SK-MEL-5 (cell line): ENCODE measurements at regions not wholly inside any gene's neighbourhood (a gene's known extent, or its start where the extent isn't known, plus 50 kb on each side); places are given as distances from the start of the nearest gene placed in this dataset.

Experiments used
- DNase-seq: peaks from one replicate; pipeline ENCODE4 v3.0.0-alpha.2; 2016; ENCODE audit warnings: low read depth, low spot score
- in situ Hi-C: cut with HindIII; loops from 2 replicates; pipeline ENCODE4 v1.10.0; 2016; ENCODE audit warnings: low sequenced_read_pairs, high pct_unique_total_duplicates, low pct_unique_long_range_greater_than_20kb

DNA sequence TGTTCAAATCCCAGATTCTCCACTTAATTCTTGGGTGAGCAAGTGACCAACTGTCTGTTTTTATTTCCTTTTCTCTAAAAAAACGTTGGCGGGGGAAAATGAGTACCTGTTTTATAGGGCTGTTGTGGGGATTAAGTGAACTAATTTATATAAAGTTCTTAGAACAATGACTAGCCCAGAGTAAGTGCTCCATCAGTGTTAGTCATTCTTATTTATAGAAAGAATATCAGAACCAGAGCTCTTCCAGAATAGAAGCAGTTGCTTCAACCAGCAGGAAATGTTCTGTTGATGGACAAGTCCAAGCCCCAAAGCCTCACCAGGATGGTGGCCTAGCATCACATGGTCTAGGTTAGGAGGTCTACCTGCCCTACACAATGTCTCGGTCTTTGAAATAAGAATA is 379.2 kb downstream of the ACTL7B start:
- DNase-seq: no peak
- in situ Hi-C loops: no loop called here

DNA sequence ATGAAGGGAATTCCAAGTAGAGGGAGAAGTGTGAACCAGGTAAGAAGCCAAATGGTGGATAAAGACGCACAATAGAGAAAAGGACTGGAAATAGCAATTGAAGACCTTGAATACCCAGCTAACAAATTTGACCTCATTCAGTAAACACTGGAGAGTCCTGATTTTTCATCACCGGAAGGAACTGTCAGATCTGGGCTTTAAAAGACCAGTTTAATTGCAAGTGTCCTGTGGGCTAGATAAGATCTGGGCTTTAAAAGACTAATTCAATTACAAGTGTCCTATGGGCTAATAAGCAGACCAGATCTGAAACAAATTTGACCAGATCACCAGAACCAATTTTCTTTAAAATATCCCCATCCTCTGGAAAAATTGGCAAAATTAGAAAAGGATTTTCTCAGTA is 380.0 kb downstream of the ACTL7B start:
- in situ Hi-C loops: no loop called here
- no peak for DNase-seq

DNA sequence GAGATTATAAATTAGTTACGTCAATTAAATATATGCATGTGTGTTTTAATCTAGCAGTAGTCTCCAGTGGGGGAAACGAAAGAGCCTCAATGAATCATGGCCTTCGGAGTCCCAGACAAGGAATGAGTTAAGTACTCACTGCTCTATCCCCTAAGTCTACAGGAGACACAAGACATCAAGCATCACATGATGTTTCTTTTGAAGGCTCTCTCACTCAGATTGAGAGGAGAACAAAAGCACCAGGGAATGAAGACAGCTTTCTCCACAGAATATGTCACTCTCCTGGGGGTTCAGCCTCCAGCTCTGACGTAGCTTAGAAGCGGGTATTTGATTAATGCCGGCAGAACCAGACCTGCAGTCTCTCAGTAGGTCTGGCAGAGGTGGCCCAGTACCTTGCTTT is 381.4 kb downstream of the ACTL7B start:
- in situ Hi-C loops: no loop called here
- DNase-seq: peak; percentile 24

DNA sequence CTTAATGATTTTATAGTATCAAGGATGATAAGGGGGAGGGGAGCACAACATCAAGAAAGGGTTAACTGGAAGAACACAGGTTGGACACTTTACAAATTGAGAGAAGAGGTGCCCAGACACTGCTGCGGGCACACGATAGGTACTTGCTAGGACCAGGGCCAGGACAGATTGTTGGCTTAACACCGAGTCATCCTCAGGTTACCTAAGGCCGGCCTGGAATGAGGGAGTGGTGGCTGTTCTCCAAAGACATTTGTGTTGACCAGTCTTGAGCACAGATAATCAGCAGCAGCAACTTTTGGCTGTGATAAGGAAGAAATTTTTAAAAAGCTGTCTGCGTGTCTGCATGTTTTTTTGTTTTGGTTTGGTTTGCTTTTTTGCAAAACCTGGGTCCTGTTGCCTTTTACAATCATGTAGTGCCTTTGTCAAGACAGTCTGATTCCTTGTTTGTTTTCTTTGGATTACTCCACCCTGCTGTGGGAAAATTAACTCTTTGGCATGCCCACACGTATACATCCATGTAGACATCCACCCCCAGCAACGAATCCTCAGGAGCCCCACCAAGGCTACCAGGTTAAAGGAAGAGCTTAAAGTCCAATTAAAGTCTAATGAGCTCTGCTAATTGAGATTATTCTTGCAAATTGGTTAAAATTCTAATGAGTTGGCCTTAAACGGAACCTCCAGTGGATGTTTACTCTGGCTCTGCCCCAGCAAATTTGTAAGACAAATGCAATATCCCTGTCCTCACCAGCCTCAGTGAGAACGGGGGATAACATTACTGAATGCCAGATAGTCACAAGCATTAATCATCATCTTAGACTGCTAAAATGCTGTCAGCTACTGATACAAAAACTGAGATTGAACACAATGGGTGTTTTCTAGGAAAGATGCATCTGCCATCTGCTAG is 382.3 kb downstream of the ACTL7B start:
- in situ Hi-C loops: no loop called here
- DNase-seq: no peak

DNA sequence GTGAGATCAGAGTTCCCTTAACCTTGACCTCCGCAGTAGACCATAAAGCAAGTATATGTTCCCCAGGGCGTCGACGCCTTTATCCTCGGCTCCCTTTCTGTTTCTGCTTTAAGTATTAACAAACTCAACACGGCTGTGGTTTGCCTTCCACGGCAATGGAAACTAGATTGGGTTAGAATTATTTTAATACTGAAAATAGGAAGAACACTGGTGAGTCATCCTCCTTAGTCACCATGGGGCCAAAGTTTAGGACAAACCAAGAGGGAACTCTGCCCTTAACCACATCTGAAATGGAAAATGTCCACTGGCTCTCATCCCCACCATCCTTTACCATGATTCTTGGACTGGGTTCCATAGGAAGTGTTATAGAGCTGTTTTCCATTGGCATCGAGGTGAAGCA is 386.1 kb downstream of the ACTL7B start:
- DNase-seq: no peak
- in situ Hi-C loops: no loop called here

DNA sequence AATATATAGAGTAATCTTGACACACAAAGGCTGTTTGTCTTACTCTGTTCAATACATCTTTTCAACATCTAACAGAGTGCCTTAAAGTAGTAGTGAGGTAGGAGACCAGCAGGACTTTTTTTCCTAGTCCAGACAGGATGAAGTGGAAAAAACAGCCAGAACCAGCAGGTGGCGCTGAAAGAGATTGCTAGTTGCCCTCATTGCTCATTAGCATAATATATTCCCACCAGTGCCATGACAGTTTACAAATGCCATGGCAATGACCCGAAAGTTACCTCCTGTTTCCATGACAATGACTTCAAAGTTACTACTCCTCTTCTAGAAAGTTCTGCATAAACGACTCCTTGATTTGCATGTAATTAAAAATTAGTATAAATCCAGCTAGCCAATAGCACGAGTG is 387.4 kb downstream of the ACTL7B start:
- peak; percentile 88 for DNase-seq
- in situ Hi-C loops: no loop called here

DNA sequence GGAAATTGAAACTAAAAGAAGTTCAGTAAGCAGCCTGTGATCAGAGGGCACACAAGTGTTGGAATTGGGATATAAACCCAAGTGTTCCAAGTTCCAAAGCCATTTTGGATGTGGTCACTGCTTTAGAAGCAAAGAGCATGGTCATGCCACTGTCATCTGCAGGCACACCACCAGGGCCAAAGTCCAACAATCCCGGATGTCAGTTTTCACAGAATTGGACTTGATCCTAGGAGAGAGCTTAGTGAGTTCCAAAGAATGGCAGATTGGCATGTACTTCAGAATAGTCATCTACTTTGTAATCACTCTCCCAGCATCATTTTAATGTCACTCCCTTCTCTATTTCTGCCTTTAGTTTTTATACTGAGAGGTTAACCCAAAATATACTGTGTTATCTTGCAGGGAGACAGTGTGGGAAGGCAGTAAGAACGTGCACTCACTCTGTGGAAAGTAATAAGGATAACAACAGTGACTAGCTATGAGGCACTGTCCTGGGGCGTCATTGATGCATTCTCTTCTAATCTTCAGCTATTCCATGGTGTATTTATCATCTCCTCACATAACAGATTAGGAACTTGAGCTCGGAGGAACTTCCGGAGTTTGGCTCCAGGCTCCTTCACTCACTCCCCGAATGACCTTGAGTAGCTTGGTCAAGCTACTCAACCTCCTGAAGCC is 388.0 kb downstream of the ACTL7B start:
- in situ Hi-C loops: no loop called here
- DNase-seq: no peak

DNA sequence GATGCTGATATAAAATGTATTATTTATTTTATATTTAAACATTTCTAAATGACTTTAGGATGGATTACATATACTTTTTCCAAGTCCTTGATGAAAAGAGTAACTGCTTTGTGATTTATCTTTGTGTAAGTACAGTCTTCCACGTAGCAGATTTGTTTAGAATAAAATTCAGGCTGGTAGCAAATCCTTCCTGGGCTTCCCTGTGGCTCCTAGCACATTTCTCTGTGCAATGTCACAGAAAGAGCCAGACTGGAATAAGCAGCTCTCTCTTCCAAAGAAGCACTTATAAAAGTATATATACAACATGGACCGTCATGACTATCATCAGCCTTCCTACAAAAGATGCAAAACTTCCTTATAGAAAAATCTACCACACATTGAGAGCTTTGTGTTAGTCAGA is 388.6 kb downstream of the ACTL7B start:
- DNase-seq: no peak
- in situ Hi-C loops: no loop called here

DNA sequence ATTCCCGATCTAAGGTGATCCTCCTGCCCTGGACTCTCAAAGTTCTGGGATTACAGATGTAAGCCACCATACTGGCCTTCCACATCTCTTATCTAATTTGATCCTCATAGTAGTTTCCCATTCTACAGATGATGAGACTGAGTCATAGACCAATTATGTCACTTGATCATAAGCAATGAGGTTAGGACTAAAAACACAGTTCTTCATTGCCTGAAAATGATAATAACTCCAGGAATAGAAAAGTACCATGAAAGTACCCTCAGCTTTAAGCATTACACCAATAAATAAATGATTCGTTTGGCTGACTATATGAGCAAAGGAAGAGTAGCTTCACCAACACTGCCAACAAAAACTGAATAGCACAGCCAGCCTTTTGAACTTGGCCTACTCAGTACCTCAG is 389.5 kb downstream of the ACTL7B start:
- in situ Hi-C loops: no loop called here
- no peak for DNase-seq

DNA sequence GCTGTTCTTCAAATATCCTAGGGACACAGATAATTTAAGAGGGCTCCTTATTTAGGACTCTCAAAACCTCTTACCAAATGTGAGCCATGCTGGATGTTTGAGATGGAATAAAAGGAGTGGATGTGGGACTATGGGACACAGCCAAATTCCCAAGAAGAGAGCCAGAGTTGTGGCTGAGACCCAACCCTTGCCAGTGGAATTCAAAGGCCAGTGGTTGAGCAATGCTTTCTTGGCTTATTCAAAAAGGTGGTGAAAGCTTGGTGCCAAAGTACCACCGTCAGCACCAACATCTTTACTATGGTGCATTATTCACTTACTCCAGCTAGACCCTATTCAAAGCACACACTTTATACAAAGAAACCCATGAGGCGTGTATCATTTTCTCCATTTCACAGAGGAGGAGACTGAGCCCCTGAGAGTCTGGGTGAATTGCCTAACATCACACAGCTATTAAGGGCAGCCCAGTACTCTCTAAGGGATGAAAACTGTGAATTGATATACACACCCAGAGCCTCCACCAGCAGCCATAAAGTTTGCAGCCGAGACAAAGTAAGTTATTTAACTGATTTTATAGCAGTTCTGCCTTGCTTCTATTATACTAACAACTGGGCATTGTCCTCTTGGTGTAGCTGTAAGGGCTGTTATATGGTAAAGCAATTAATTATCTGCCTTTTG is 391.7 kb downstream of the ACTL7B start:
- in situ Hi-C loops: no loop called here
- DNase-seq: peak; percentile 19

DNA sequence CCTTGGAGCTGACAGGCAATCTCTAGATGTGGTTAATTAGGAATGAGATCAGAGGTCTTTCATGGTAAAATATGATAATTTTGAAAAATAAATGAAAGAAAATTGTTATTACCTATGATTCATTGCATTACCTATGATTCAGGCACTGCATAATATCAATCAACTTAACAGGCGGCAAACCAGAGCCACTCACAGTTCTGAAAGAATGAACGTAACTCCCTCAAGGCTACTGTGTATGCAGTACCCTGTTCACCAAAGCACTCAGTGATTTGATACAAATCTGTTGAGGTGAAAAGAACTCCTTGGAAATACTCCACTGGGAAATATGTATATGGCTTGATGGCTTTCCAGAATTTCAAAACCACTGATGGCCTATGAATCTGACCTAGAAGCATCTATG is 398.9 kb downstream of the ACTL7B start:
- DNase-seq: no peak
- in situ Hi-C loops: no loop called here

DNA sequence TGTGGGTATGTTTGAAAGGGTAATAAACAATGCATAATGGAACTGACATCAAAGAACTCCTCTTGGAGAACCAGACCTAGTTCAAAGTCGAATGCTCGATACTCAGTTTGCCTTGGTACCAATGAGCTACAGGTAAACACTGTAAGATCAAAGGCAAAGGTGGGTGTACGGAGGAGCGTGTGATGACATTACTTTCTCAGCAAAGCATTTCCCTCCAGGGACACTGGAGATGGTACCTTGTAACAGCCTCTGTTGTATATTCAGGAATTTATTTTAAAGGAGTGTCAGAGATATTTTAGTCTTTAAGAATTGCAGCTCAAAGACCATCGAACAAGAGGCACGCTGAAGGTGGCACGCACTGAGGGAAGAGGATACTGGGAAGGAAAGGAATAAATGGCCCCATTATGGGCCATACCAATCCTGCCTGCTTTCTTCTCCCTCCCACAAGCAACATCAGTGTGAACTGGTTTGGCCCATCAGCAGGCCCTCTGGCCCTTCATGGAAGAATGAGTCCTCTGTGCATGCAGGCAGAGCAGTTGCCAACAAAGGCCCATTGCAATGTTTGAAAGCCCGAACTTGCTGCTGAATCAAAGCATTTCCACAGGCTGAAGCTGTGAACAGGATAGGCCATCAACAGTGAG is 410.2 kb downstream of the ACTL7B start:
- peak; percentile 99 for DNase-seq
- in situ Hi-C loops: no loop called here

DNA sequence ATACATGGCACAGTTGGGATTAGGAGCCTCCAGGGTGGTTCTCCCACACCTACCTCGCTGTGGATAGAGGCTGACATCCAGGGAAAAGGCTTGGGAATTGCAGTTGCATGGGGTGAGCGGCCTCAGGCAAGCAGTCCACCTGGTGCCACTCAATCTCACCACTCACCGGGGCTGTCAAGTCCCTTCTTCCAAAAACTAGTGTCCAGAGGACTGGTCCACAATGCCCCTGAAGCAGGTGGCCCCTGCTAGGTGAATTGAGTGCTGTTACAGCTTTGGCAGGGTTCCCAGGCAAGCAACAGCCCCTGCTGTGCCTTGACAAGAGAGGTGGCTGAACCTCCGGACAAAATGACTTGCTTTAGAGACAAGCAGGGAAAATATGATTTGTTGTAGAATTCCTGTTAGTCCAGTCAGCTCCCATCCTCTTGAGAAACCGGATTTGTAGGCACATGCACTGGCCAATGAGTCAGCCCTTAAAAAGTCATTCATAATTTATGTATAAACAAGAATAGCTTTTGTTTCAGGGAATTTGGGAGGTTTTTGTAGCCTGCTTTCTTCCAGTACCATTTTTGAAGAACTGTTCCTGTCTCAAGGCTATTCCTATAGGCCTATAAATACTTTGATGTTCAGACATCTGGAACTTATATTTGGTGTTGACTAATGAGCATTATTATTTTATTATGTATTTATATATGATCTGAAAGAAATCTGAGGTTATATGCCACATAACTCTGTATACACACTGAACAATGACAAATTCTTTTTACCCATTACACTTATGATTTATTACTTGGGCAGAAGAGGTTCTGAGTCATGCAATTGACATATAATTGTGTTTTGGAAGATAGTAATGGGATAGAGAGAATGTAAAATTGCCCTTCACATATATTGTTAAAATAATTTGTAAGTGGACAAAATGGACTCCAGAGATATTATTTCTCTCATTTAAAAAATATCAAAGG is 411.1 kb downstream of the ACTL7B start:
- peak; percentile 76 for DNase-seq
- in situ Hi-C loops: no loop called here

DNA sequence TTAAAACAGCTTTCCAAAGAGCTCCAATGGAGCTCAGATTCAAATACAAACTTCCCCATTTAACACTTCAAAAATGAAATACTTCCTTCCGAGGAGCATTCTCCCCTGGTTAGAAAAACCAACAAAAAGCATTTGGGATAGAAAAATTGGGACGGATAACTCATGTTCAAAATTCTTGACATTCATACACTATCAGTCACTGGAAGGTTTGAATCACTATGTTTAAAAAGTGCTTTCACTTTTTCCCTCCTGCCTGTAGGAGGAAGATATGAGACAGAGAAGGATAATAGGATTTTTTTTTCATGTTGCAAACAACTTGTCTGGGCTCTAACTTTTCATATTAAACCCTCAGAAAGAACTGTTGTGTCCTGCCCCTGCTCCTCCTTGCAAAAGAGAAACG is 412.0 kb downstream of the ACTL7B start:
- in situ Hi-C loops: no loop called here
- DNase-seq: no peak

DNA sequence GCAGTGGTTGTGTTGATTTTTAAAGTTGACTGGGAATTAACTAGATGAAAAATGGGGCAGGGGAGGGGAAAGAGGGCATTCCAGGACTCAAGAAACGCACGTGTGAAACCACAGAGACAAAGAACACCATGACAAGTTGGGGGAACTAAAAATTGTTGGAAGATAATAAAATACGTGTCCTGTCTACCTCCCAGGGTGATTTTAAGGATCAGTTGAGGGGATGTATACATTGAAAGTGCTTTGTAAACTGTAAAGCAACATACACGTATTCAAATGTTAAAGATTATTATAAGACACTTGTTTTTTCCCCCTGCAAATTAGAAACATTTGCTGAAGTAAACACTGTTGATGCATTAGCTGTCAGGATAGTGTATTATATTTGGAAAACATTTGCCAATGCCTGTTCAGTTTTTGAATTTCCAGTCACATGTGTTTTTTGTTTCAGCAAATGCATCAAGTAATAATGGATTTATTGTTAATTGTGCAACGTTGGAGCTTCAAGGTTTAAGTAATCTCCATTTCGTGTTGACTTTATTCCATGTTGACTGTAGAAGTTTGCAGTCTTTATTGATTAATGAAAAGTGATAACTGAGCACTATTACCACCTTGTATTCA is 412.7 kb downstream of the ACTL7B start:
- DNase-seq: peak; percentile 17
- in situ Hi-C loops: no loop called here

DNA sequence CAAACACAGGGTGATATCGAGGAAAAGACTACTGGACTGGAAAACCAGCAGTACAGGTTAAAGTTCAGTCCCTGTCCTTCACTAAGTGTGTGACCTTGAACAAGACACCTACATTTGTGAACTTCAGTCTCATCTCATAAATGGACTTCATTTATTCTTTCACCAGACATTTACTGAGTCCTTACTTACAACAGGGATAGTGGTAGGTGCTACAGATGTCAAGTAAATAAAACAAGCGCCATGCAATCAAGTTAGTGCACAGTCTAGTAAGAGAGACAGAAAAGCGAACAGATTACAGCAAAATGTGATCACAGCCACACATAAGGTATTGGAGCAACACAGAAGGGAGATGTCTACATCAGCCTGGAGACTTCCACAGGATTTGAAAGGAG is 413.2 kb downstream of the ACTL7B start:
- no peak for DNase-seq
- in situ Hi-C loops: no loop called here

DNA sequence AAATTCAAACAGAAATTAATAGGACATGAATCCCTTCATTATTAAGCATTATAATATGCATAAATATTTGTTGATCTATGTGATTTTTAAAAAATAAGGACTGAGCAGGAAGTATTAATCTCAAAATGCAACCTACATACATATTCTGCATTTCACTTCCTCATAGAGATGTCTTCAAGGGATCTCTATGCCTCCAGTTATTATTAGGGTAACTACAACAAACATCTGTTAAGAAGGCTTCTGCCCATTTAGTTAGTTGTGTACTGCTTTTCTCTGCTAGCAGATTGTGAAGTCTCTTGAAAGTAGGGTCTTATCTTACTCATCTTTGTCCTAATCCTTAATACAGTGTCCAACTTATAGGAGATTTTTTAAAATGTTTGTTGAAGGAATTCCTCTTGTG is 414.1 kb downstream of the ACTL7B start:
- in situ Hi-C loops: no loop called here

More for the DNA sequence above, 414.1 kb downstream of the ACTL7B start:
- no peak for DNase-seq
